HepG2 (cell line): ENCODE measurements at regions not wholly inside any gene's neighbourhood (a gene's known extent, or its start where the extent isn't known, plus 50 kb on each side); places are given as distances from the start of the nearest gene placed in this dataset.

Experiments
- ATAC-seq: fragments of 200-7000 bp; cut with Tn5 transposase; 3 replicates; pipeline ENCODE4 v1.9.1; 2020; ENCODE audit warnings: mild to moderate bottlenecking, moderate library complexity
- BruUV-seq: library from RNA; stranded (reverse); fragments of 400-500 nt; replicated peaks from 2 replicates; lab custom pipeline; 2021; lab: Mats Ljungman, UMichigan
- CTCF ChIA-PET: fragments of 300-600 bp; formaldehyde crosslinking; extraction: SDS; loops from one replicate; lab custom pipeline; 2021; ENCODE audit warnings: low total read pairs, inconsistent platforms, low intra/inter-chr PET ratio; lab: Yijun Ruan, JAX
- POLR2A ChIA-PET: fragments of 350-600 bp; sonication (Branson Sonifier 250); formaldehyde crosslinking; loops from one replicate; lab custom pipeline; 2020; ENCODE audit warnings: antibody characterized with exemption, inconsistent platforms; lab: Yijun Ruan, JAX
- DNase-seq: peaks from one replicate; pipeline ENCODE4 v3.0.0-alpha.2; 2015; ENCODE audit warnings: low spot score
- FAIRE-seq: peaks from 3 replicates; lab custom pipeline; 2011; peaks lifted over from hg19 to GRCh38; lab: Jason Lieb, UNC
- H2AFZ ChIP-seq: one replicate; pipeline ENCODE4 v1.6.1; 2011; ENCODE audit warnings: low read length, inconsistent platforms
- H3K27ac ChIP-seq: fragments of 300-600 bp; 3 replicates; pipeline ENCODE4 v1.8.0; 2011; ENCODE audit warnings: mixed run types, mild to moderate bottlenecking, mixed read lengths, low read length, inconsistent platforms; ENCODE audit not compliant: insufficient read depth; ENCODE audit errors: extremely low read length
- H3K27me3 ChIP-seq, 2 experiments: fragments of 200-600 bp in 1 of 2; 2 replicates in 1 of 2; 3 replicates in 1 of 2; pipeline versions ENCODE4 v1.6.0 to v1.8.0; 2011; ENCODE audit warnings: low read length in 2 of 2, mild to moderate bottlenecking in 2 of 2, moderate library complexity in 2 of 2, inconsistent platforms in 1 of 2; ENCODE audit not compliant: insufficient read depth in 2 of 2, control insufficient read depth in 1 of 2
- H3K36me3 ChIP-seq, 2 experiments: fragments of 200-600 bp in 1 of 2; replicated peaks in 1 of 2; 2 replicates in 1 of 2; 3 replicates in 1 of 2; pipeline versions ENCODE4 v1.5.1 to v1.8.0; 2011; ENCODE audit warnings: low read length in 2 of 2, inconsistent platforms in 1 of 2; ENCODE audit not compliant: insufficient read depth in 2 of 2, control insufficient read depth in 1 of 2
- H3K4me1 ChIP-seq: 2 replicates; pipeline ENCODE4 v1.5.1; 2012; ENCODE audit warnings: low read length, inconsistent platforms; ENCODE audit not compliant: insufficient read depth
- H3K4me2 ChIP-seq: 2 replicates; pipeline ENCODE4 v1.6.0; 2011; ENCODE audit warnings: low read depth, low read length, inconsistent platforms
- H3K4me3 ChIP-seq, 3 experiments: fragments of 200-600 bp in 1 of 3; sonication (generic), shearing (Covaris generic) in 1 of 3; replicated peaks in 1 of 3; 2 replicates each; pipeline ENCODE4 v1.5.1; 2011 to 2016; ENCODE audit warnings: low read length in 3 of 3, inconsistent platforms in 2 of 3, low read depth in 2 of 3, mild to moderate bottlenecking in 2 of 3, control low read depth in 1 of 3, mixed read lengths in 1 of 3; ENCODE audit not compliant: insufficient read depth in 1 of 3
- H3K79me2 ChIP-seq: one replicate; pipeline ENCODE4 v1.6.1; 2011; ENCODE audit warnings: low read length, inconsistent platforms; ENCODE audit not compliant: insufficient read depth
- H3K9ac ChIP-seq: 2 replicates; pipeline ENCODE4 v1.6.0; 2011; ENCODE audit warnings: mild to moderate bottlenecking, low read depth, low read length, inconsistent platforms; ENCODE audit not compliant: insufficient read depth
- H3K9me3 ChIP-seq: 2 replicates; pipeline ENCODE4 v1.5.1; 2012; ENCODE audit warnings: mild to moderate bottlenecking, low read length
- H4K20me1 ChIP-seq: 2 replicates; pipeline ENCODE4 v1.6.0; 2011; ENCODE audit warnings: inconsistent platforms, mild to moderate bottlenecking, low read length, moderate library complexity; ENCODE audit not compliant: insufficient read depth
- ATAD3A ChIP-seq: sonication (generic); formaldehyde crosslinking; IDR thresholded peaks from 2 replicates; pipeline ENCODE4 v1.4.0; 2020; ENCODE audit warnings: missing genetic modification reagents
- ATF7 ChIP-seq, 2 experiments: fragments of 450-650 bp in 1 of 2; sonication (generic) in 1 of 2; formaldehyde crosslinking in 1 of 2; IDR thresholded peaks; 2 replicates each; pipeline versions ENCODE4 v1.4.0 to v1.6.1; 2016 to 2020; ENCODE audit warnings: antibody characterized with exemption in 1 of 2, mild to moderate bottlenecking in 1 of 2, missing genetic modification reagents in 1 of 2
- CENPT ChIP-seq: sonication (generic); formaldehyde crosslinking; IDR thresholded peaks from 2 replicates; pipeline ENCODE4 v1.8.0; 2022; ENCODE audit warnings: low read depth, mild to moderate bottlenecking, moderate library complexity, missing genetic modification reagents
- FOXP1 ChIP-seq, 2 experiments: fragments of 450-650 bp in 1 of 2; IDR thresholded peaks; 2 replicates each; pipeline ENCODE4 v1.6.1; 2017 to 2018; ENCODE audit warnings: antibody characterized with exemption in 1 of 2
- PITX1 ChIP-seq: sonication (generic); formaldehyde crosslinking; IDR thresholded peaks from 2 replicates; pipeline ENCODE4 v1.5.1; 2020; ENCODE audit warnings: mild to moderate bottlenecking, missing genetic modification reagents
- SMAD9 ChIP-seq: sonication (generic); formaldehyde crosslinking; IDR thresholded peaks from 2 replicates; pipeline ENCODE4 v1.5.1; 2020; ENCODE audit warnings: mild to moderate bottlenecking, missing genetic modification reagents
- SP140L ChIP-seq: sonication (generic); formaldehyde crosslinking; IDR thresholded peaks from 2 replicates; pipeline ENCODE4 v1.4.0; 2020; ENCODE audit warnings: missing genetic modification reagents, borderline replicate concordance
- STAT5B ChIP-seq: sonication (generic); formaldehyde crosslinking; IDR thresholded peaks from 2 replicates; pipeline ENCODE4 v1.4.0; 2020; ENCODE audit warnings: missing genetic modification reagents
- TEAD3 ChIP-seq: optimal IDR thresholded peaks from 2 replicates; pipeline ENCODE3; 2016; ENCODE audit warnings: borderline replicate concordance
- ZSCAN9 ChIP-seq: IDR thresholded peaks from 2 replicates; pipeline ENCODE4 v1.6.1; 2016; ENCODE audit warnings: borderline replicate concordance
- in situ Hi-C: cut with HindIII; loops from 2 replicates; pipeline ENCODE4 v1.10.0; 2017; ENCODE audit warnings: low pct_unique_long_range_greater_than_20kb; ENCODE audit not compliant: extremely low pct_ligation_motif_present
- intact Hi-C: fragments of 100-400 bp; cut with micrococcal nuclease; formaldehyde crosslinking; loops from one replicate; pipeline ENCODE4 v1.10.0; 2022; ENCODE audit not compliant: unreplicated experiment
- TF ChIP-seq, protein P1 (sequence below): sonication (generic); formaldehyde crosslinking; IDR thresholded peaks from 2 replicates; pipeline ENCODE4 v1.8.0; 2022; ENCODE audit warnings: mild to moderate bottlenecking, missing genetic modification reagents
- TF ChIP-seq, protein P2 (sequence below): sonication (generic); formaldehyde crosslinking; IDR thresholded peaks from 2 replicates; pipeline ENCODE4 v1.8.0; 2022; ENCODE audit warnings: mild to moderate bottlenecking, missing genetic modification reagents, moderate library complexity
- TF ChIP-seq, protein P3 (sequence below): sonication (generic); formaldehyde crosslinking; IDR thresholded peaks from 2 replicates; pipeline ENCODE4 v1.4.0; 2020; ENCODE audit warnings: missing genetic modification reagents
- TF ChIP-seq, protein P4 (sequence below): IDR thresholded peaks from 2 replicates; pipeline ENCODE4 v1.6.1; 2012; ENCODE audit warnings: inconsistent platforms

DNA sequence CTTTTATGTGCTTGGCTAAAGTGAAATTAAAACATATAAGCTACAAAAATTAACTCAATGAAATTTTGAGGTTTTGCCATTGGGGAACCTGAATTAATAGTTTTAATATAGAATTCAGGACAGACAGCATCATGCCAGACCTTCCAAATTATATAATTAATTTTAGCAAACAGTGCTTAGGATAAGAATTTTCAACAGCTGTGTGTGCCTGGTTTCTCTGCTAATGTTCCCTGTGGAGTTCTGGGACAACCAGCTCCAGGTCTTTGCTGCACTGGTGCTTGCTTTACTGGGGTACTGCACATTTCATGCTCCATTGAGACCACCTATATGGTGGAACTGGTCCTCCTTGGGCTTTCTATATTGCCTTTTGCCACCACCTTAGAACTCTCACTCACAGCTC, 199.5 kb downstream of the NDFIP2 start:
- no TSS peak for BruUV-seq
- ChIA-PET POLR2A (no interaction called here), CTCF (interaction anchor here (2.3 kb wide), 1 partner anchor 683 kb away, joined by 15 read pairs; no protein-coding TSS in a partner anchor)
- Histone ChIP-seq H4K20me1 (no peaks in the 10 kb centered on the region), H2AFZ (no peak overlapping the region), H3K79me2 (no peaks in the 10 kb centered on the region), H3K4me3 (no peak overlapping the region), H3K27me3 (no peaks in the 10 kb centered on the region), H3K4me2 (no peak overlapping the region), H3K27ac (no peak overlapping the region), H3K36me3 (no peaks in the 10 kb centered on the region), H3K4me1 (no peaks in the 10 kb centered on the region), H3K9me3 (no peaks in the 10 kb centered on the region), H3K9ac (no peak overlapping the region)
- FAIRE-seq (no peak), DNase-seq (no peak), ATAC-seq (no peak)
- intact Hi-C loops = no loop called here
- in situ Hi-C loops = no loop called here
- TF ChIP-seq PITX1 (no peak), SMAD9 (CRISPR knock-in tag) (no peak), CENPT (CRISPR knock-in tag) (no peak), ATF7 (IDR thresholded peaks at IDR 0.05) (no peak), ATF7 (CRISPR knock-in tag; IDR thresholded peaks at IDR 0.05) (no peak), ZSCAN9 (CRISPR knock-in tag) (no peak), ATAD3A (CRISPR knock-in tag) (no peak), FOXP1 (IDR thresholded peaks at IDR 0.05) (no peak), FOXP1 (CRISPR knock-in tag; IDR thresholded peaks at IDR 0.05) (no peak), TEAD3 (CRISPR knock-in tag) (no peak), SP140L (CRISPR knock-in tag) (no peak), STAT5B (no peak)
- TF ChIP-seq, protein P1, sequence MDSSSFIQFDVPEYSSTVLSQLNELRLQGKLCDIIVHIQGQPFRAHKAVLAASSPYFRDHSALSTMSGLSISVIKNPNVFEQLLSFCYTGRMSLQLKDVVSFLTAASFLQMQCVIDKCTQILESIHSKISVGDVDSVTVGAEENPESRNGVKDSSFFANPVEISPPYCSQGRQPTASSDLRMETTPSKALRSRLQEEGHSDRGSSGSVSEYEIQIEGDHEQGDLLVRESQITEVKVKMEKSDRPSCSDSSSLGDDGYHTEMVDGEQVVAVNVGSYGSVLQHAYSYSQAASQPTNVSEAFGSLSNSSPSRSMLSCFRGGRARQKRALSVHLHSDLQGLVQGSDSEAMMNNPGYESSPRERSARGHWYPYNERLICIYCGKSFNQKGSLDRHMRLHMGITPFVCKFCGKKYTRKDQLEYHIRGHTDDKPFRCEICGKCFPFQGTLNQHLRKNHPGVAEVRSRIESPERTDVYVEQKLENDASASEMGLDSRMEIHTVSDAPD = no peak
- TF ChIP-seq, protein P2, sequence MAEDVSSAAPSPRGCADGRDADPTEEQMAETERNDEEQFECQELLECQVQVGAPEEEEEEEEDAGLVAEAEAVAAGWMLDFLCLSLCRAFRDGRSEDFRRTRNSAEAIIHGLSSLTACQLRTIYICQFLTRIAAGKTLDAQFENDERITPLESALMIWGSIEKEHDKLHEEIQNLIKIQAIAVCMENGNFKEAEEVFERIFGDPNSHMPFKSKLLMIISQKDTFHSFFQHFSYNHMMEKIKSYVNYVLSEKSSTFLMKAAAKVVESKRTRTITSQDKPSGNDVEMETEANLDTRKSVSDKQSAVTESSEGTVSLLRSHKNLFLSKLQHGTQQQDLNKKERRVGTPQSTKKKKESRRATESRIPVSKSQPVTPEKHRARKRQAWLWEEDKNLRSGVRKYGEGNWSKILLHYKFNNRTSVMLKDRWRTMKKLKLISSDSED (CRISPR knock-in tag) = no peak
- TF ChIP-seq, protein P3, sequence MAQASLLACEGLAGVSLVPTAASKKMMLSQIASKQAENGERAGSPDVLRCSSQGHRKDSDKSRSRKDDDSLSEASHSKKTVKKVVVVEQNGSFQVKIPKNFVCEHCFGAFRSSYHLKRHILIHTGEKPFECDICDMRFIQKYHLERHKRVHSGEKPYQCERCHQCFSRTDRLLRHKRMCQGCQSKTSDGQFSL (CRISPR knock-in tag) = no peak
- TF ChIP-seq, protein P4, sequence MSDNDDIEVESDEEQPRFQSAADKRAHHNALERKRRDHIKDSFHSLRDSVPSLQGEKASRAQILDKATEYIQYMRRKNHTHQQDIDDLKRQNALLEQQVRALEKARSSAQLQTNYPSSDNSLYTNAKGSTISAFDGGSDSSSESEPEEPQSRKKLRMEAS = no peak
